Stomach (tissue), 8 donors: ENCODE measurements at regions not wholly inside any gene's neighbourhood (a gene's known extent, or its start where the extent isn't known, plus 50 kb on each side); places are given as distances from the start of the nearest gene placed in this dataset.

ENCODE experiments used
- DNase-seq, 2 donors: peaks; one replicate each; pipeline versions ENCODE4 v3.0.0 to v3.0.0-alpha.2; 2013 to 2019
- H3K27ac ChIP-seq, 5 donors: fragments of 200-600 bp in 4 of 5; sonication (generic) in 4 of 5; one replicate each; pipeline ENCODE4 v1.5.1; 2013 to 2019; ENCODE audit warnings: mild to moderate bottlenecking in 1 of 5, moderate library complexity in 1 of 5
- H3K27me3 ChIP-seq, 3 donors: fragments of 200-600 bp; sonication (generic); one replicate each; pipeline ENCODE4 v1.5.1; 2017 to 2019; ENCODE audit warnings: mixed run types in 1 of 3
- H3K36me3 ChIP-seq, 4 donors: fragments of 200-600 bp; sonication (generic); 1 replicate in 3 of 4; 2 replicates in 1 of 4; pipeline ENCODE4 v1.5.1; 2016 to 2019
- H3K4me1 ChIP-seq, 4 donors: fragments of 200-600 bp; sonication (generic); one replicate each; pipeline ENCODE4 v1.5.1; 2016 to 2019
- H3K4me3 ChIP-seq, 4 donors: fragments of 200-600 bp; sonication (generic) in 3 of 4; one replicate each; pipeline ENCODE4 v1.5.1; 2016 to 2019; ENCODE audit warnings: mild to moderate bottlenecking in 1 of 4
- H3K9me3 ChIP-seq, 4 donors: fragments of 200-600 bp; sonication (generic); one replicate each; pipeline ENCODE4 v1.5.1; 2016 to 2019
- CTCF ChIP-seq, 7 experiments: fragments of 450-650 bp in 4 of 7; fragments of 200-600 bp in 3 of 7; sonication (generic) in 3 of 7; IDR thresholded peaks; one replicate each; pipeline ENCODE4 v1.5.1; 2016 to 2019; ENCODE audit warnings: antibody characterized with exemption in 7 of 7, control low read depth in 2 of 7, mild to moderate bottlenecking in 1 of 7
- EP300 ChIP-seq: sonication (generic); formaldehyde crosslinking; IDR thresholded peaks from one replicate; pipeline ENCODE4 v1.6.1; 2017; ENCODE audit warnings: antibody characterized with exemption
- POLR2A ChIP-seq, 4 donors: fragments of 450-650 bp; IDR thresholded peaks; one replicate each; pipeline ENCODE4 v1.6.1; 2016; ENCODE audit warnings: antibody characterized with exemption in 4 of 4, control low read depth in 2 of 4, mild to moderate bottlenecking in 1 of 4, moderate library complexity in 1 of 4
- POLR2AphosphoS5 ChIP-seq, 3 donors: sonication (generic); formaldehyde crosslinking; IDR thresholded peaks; one replicate each; pipeline ENCODE4 v1.6.1; 2016; ENCODE audit warnings: antibody characterized with exemption in 3 of 3
- WGBS, 5 donors: extraction: QIAGEN DNeasy Blood & Tissue Kit in 3 of 5; methylation state at CpG; one replicate each; pipeline versions ENCODE4 v1.1.5 to v1.1.7; 2013 to 2018; 5-methylcytosine and 5-hydroxymethylcytosine counted together
- intact Hi-C: fragments of 100-400 bp; cut with DNase I; formaldehyde crosslinking; loops from one replicate; pipeline ENCODE4 v1.15.1; 2023; ENCODE audit warnings: low total_unique reads
- donor health status: healthy with polysubstance abuse.
- donor health status: Bipolar disorder and iron deficiency.
- donor health status: healthy.

DNA sequence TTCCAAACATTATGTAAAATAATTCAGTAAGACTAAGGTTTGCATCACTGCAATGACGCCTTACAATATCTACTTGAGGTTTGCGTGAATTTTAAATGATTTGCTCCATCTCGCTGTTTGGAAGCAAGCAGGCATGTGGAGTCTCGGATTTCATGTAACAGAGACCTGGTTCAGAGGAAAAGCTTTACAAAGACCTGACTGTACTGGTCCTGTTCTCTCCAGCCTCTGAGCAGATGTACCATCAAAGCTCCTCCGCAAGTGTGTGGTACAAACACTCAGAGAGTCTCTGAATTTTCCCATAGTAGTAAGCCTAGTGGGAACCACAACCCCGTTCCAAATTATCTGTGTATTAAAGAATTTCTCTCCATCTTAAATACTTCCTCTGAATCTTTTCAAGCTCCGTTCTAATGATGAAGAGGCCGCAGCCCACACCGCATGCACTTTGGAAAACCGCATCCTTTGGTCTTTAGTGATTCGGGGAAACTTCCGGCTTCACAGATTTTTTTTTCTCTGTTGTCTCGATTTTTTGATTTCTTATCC, 728.1 kb upstream of the SOX11 start:
- WGBS, 5 donors: 88 to 89% (median 89%) methylated on average over 13 of the region's 13 CpGs
- Histone ChIP-seq H3K4me3 (no peak overlapping the region), H3K4me1 (no peaks in the 10 kb centered on the region), H3K36me3 (no peaks in the 10 kb centered on the region), H3K27ac (no peak overlapping the region), H3K9me3 (no peaks in the 10 kb centered on the region), H3K27me3 (no peaks in the 10 kb centered on the region)
- TF ChIP-seq POLR2A (IDR thresholded peaks at IDR 0.05) (no peak), EP300 (no peak), POLR2AphosphoS5 (IDR thresholded peaks at IDR 0.05) (no peak)
- no peak for DNase-seq
- intact Hi-C loops: no loop called here

- DNase-seq: no peak
- Histone ChIP-seq H3K36me3 (no peaks in the 10 kb centered on the region), H3K4me1 (no peaks in the 10 kb centered on the region), H3K27me3 (no peaks in the 10 kb centered on the region), H3K4me3 (no peak overlapping the region), H3K27ac (no peak overlapping the region), H3K9me3 (no peaks in the 10 kb centered on the region)
- TF ChIP-seq CTCF (IDR thresholded peaks at IDR 0.05): no peak
- no peak for TF ChIP-seq POLR2AphosphoS5 (IDR thresholded peaks at IDR 0.05)
- no peak for TF ChIP-seq POLR2A (IDR thresholded peaks at IDR 0.05)
- TF ChIP-seq EP300: no peak
- 77 to 84% (median 81%) methylated on average over 16 of the region's 16 CpGs for WGBS, 5 donors
- intact Hi-C loops: no loop called here
These were observed 727.6 kb upstream of the SOX11 start for GRCh38 chr2:4964579-4964978.

DNA sequence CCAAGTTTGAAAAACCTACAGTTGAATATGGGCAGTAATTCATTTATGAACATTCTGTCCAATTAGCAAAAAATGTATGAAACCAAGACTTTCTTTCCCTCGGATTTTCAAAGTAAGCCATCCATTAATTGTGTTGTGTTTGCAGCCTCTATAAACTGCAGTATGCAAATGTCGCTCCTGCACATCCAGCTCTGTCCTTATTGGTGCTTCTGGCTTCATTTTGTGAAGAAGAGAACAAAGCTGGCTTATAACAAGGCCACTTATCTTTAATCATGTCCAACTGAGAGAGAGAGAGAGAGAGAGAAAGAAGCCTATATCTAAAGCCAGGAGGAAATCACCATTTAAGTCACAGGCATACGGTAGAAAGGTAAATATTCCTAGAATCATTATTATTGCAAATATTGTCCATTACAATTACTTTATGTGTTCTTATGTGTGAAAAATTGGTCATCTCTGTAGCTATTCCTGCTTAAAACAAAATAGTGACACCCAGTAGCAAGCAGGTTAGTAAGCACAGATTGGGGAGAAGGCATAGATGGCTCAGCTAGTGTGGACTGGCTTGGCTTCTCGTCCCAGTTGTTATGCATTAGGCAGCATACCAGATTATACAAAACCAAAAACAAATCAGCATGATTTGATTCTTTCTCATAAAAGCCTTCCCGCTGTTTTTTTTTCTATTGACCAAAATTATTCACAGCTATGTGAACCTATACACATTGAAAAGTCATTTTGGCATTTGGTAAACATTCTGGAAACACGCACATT, 726.4 kb upstream of the SOX11 start:
- 74 to 81% (median 76%) methylated on average over 6 of the region's 6 CpGs for WGBS, 5 donors
- Histone ChIP-seq H3K27ac (no peak overlapping the region), H3K36me3 (no peaks in the 10 kb centered on the region), H3K27me3 (no peaks in the 10 kb centered on the region), H3K4me1 (no peaks in the 10 kb centered on the region), H3K4me3 (no peak overlapping the region), H3K9me3 (no peaks in the 10 kb centered on the region)
- no peak for DNase-seq
- intact Hi-C loops: no loop called here
- TF ChIP-seq POLR2AphosphoS5 (IDR thresholded peaks at IDR 0.05) (no peak), CTCF (IDR thresholded peaks at IDR 0.05) (no peak), POLR2A (IDR thresholded peaks at IDR 0.05) (no peak), EP300 (no peak)

DNA sequence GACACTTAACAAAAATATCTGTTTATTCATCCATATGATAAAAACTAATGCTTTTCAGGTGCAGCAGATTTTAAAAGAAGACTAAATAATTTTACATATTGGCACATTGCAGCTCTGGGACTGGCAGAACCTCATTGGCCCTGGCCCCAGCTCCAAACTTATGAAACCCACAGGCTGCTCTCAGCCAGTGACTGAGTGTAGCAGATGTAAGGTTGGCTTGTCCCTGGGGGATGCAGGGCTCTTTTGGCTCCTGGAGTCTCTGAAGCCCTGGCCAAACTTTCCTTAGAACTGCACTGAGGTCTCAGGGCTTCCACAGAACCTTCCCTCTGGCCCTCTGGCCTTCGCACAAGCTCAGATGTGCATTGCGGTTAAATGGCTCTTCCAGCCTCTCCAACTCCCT, 725.0 kb upstream of the SOX11 start:
- 87 to 96% (median 93%) methylated on average over 2 of the region's 2 CpGs for WGBS, 5 donors
- no peak for TF ChIP-seq POLR2AphosphoS5 (IDR thresholded peaks at IDR 0.05)
- no peak for TF ChIP-seq POLR2A (IDR thresholded peaks at IDR 0.05)
- TF ChIP-seq CTCF (IDR thresholded peaks at IDR 0.05): no peak
- TF ChIP-seq EP300: no peak
- H3K9me3 ChIP-seq: no peaks in the 10 kb centered on the region
- intact Hi-C loops: no loop called here
- H3K27me3 ChIP-seq: no peaks in the 10 kb centered on the region
- H3K4me3 ChIP-seq: no peak overlapping the region
- no peak for DNase-seq
- H3K4me1 ChIP-seq: no peaks in the 10 kb centered on the region
- no peaks in the 10 kb centered on the region for H3K36me3 ChIP-seq
- H3K27ac ChIP-seq: no peak overlapping the region

DNA sequence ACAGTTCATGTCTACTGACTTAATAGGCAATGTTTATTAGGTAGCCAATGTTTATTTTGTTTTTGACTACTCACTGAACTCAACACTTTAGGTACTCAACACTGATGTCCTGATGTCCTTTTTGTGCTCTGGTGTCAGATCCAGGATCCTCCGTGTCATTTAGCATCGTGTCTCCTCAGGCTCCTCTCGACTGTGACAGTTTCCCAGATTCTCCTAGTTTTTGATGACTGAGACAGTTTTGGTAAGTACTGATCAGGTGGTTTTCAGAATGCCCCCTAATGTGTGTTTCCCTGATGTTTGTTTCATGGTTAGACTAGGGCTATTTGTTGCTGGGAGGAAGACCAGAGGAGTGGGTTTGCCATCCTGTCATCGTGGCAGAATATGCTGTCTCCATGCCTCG, 719.7 kb upstream of the SOX11 start:
- Histone ChIP-seq H3K9me3 (no peaks in the 10 kb centered on the region), H3K4me1 (no peaks in the 10 kb centered on the region), H3K4me3 (no peak overlapping the region), H3K27me3 (no peaks in the 10 kb centered on the region), H3K27ac (no peak overlapping the region), H3K36me3 (no peaks in the 10 kb centered on the region)
- no peak for TF ChIP-seq EP300
- TF ChIP-seq POLR2AphosphoS5 (IDR thresholded peaks at IDR 0.05): no peak
- no peak for TF ChIP-seq CTCF (IDR thresholded peaks at IDR 0.05)
- TF ChIP-seq POLR2A (IDR thresholded peaks at IDR 0.05): no peak
- WGBS, 5 donors: 85 to 93% (median 89%) methylated on average over 5 of the region's 5 CpGs
- intact Hi-C loops: no loop called here
- no peak for DNase-seq
